WTC11 (cell line): ENCODE measurements at regions not wholly inside any gene's neighbourhood (a gene's known extent, or its start where the extent isn't known, plus 50 kb on each side); places are given as distances from the start of the nearest gene placed in this dataset.

Experiments
- ATAC-seq: fragments of 200-7000 bp; cut with Tn5 transposase; 2 replicates; pipeline ENCODE4 v1.10.0; 2021; ENCODE audit warnings: mild to moderate bottlenecking, moderate library complexity
- CTCF ChIA-PET: fragments of 300-600 bp; sonication (Branson Sonifier 250); formaldehyde crosslinking; loops from one replicate; lab custom pipeline; 2021; ENCODE audit warnings: antibody characterized with exemption; lab: Charles Lee
- POLR2A ChIA-PET: fragments of 350-600 bp; sonication (Branson Sonifier 250); formaldehyde crosslinking; loops from one replicate; lab custom pipeline; 2021; ENCODE audit warnings: antibody characterized with exemption; lab: Charles Lee
- DNase-seq: peaks from one replicate; pipeline ENCODE4 v3.0.0; 2021; ENCODE audit warnings: low spot score
- H3K27ac Mint-ChIP-seq: 2 replicates; pipeline ENCODE4 v1.8.0; 2021; ENCODE audit warnings: mixed read lengths
- H3K27me3 Mint-ChIP-seq: 2 replicates; pipeline ENCODE4 v1.8.0; 2021; ENCODE audit warnings: low read depth, mild to moderate bottlenecking, moderate library complexity, mixed read lengths
- H3K36me3 Mint-ChIP-seq: 2 replicates; pipeline ENCODE4 v1.8.0; 2021; ENCODE audit warnings: mixed read lengths
- H3K4me1 Mint-ChIP-seq: 2 replicates; pipeline ENCODE4 v1.8.0; 2022; ENCODE audit warnings: mixed read lengths
- H3K4me3 Mint-ChIP-seq: 2 replicates; pipeline ENCODE4 v1.8.0; 2021; ENCODE audit warnings: mild to moderate bottlenecking, moderate library complexity, mixed read lengths
- H3K9me3 Mint-ChIP-seq: 2 replicates; pipeline ENCODE4 v1.8.0; 2021; ENCODE audit warnings: mixed read lengths
- ATF1 ChIP-seq: sonication (generic); formaldehyde crosslinking; IDR thresholded peaks from 2 replicates; pipeline ENCODE4 v1.8.1; 2023; ENCODE audit warnings: mild to moderate bottlenecking, moderate library complexity, missing genetic modification reagents
- CTCF ChIP-seq: fragments of 200-600 bp; IDR thresholded peaks from 2 replicates; pipeline ENCODE4 v1.8.0; 2022; ENCODE audit warnings: antibody characterized with exemption
- ELF4 ChIP-seq: sonication (generic); formaldehyde crosslinking; IDR thresholded peaks from 2 replicates; pipeline ENCODE4 v1.8.1; 2022; ENCODE audit warnings: low read depth, mild to moderate bottlenecking, moderate library complexity, missing genetic modification reagents
- ERG ChIP-seq: fragments of 250-450 bp; sonication (Bioruptor Pico); IDR thresholded peaks from 2 replicates; pipeline ENCODE4 v1.8.0; 2021; ENCODE audit warnings: mild to moderate bottlenecking
- ESRRA ChIP-seq: sonication (generic); formaldehyde crosslinking; IDR thresholded peaks from 2 replicates; pipeline ENCODE4 v1.8.1; 2022; ENCODE audit warnings: mild to moderate bottlenecking, missing genetic modification reagents, borderline replicate concordance
- ETV6 ChIP-seq: sonication (generic); formaldehyde crosslinking; IDR thresholded peaks from 2 replicates; pipeline ENCODE4 v1.8.1; 2022; ENCODE audit warnings: mild to moderate bottlenecking, missing genetic modification reagents
- MYBL2 ChIP-seq: sonication (generic); formaldehyde crosslinking; IDR thresholded peaks from 2 replicates; pipeline ENCODE4 v1.8.1; 2023; ENCODE audit warnings: mild to moderate bottlenecking, moderate library complexity, missing genetic modification reagents
- NFE2L1 ChIP-seq: sonication (generic); formaldehyde crosslinking; IDR thresholded peaks from 2 replicates; pipeline ENCODE4 v1.8.1; 2023; ENCODE audit warnings: missing genetic modification reagents
- NFYB ChIP-seq: sonication (generic); formaldehyde crosslinking; conservative IDR thresholded peaks from 2 replicates; pipeline ENCODE4 v1.8.0; 2022; ENCODE audit warnings: low read depth, missing genetic modification reagents
- OVOL2 ChIP-seq: fragments of 250-450 bp; sonication (Bioruptor Pico); IDR thresholded peaks from 2 replicates; pipeline ENCODE4 v1.9.0; 2021; ENCODE audit warnings: mild to moderate bottlenecking, borderline replicate concordance
- SMAD3 ChIP-seq: sonication (generic); formaldehyde crosslinking; IDR thresholded peaks from 2 replicates; pipeline ENCODE4 v1.8.0; 2022; ENCODE audit warnings: missing genetic modification reagents, mild to moderate bottlenecking, borderline replicate concordance
- TP53 ChIP-seq: sonication (generic); formaldehyde crosslinking; IDR thresholded peaks from 2 replicates; pipeline ENCODE4 v1.8.1; 2023; ENCODE audit warnings: mild to moderate bottlenecking, missing genetic modification reagents
- ZNF138 ChIP-seq: sonication (generic); formaldehyde crosslinking; conservative IDR thresholded peaks from 2 replicates; pipeline ENCODE4 v1.8.1; 2022; ENCODE audit warnings: mild to moderate bottlenecking, moderate library complexity, missing genetic modification reagents
- ZNF416 ChIP-seq: fragments of 250-450 bp; sonication (Bioruptor Pico); IDR thresholded peaks from 2 replicates; pipeline ENCODE4 v1.9.0; 2021; ENCODE audit warnings: mild to moderate bottlenecking, inconsistent platforms
- ZNF423 ChIP-seq: fragments of 250-450 bp; sonication (Bioruptor Pico); IDR thresholded peaks from 2 replicates; pipeline ENCODE4 v2.1.2; 2022; ENCODE audit warnings: mild to moderate bottlenecking, moderate library complexity
- ZNF671 ChIP-seq: fragments of 250-450 bp; sonication (Bioruptor Pico); IDR thresholded peaks from 2 replicates; pipeline ENCODE4 v1.8.0; 2021; ENCODE audit warnings: mild to moderate bottlenecking
- TF ChIP-seq, protein P1 (sequence below): fragments of 250-450 bp; sonication (Bioruptor Pico); IDR thresholded peaks from 2 replicates; pipeline ENCODE4 v2.1.2; 2022; ENCODE audit warnings: mild to moderate bottlenecking, moderate library complexity
- TF ChIP-seq, protein P2 (sequence below): sonication (generic); formaldehyde crosslinking; IDR thresholded peaks from 2 replicates; pipeline ENCODE4 v1.8.1; 2022; ENCODE audit warnings: low read depth, mild to moderate bottlenecking, moderate library complexity, missing genetic modification reagents, borderline replicate concordance
- TF ChIP-seq, protein P3 (sequence below): sonication (generic); formaldehyde crosslinking; IDR thresholded peaks from 2 replicates; pipeline ENCODE4 v1.8.0; 2023; ENCODE audit warnings: mild to moderate bottlenecking, missing genetic modification reagents

GRCh38 chr7:109206196-109206595 is 636.5 kb downstream of the DNAJB9 start:
- H3K27ac Mint-ChIP-seq = no peak overlapping the region
- TF ChIP-seq ZNF671 = no peak
- no peaks in the 10 kb centered on the region; the same call in 1 of the 2 replicates for H3K36me3 Mint-ChIP-seq
- no peaks in the 10 kb centered on the region for H3K4me1 Mint-ChIP-seq
- H3K27me3 Mint-ChIP-seq = no peaks in the 10 kb centered on the region; the same call in 1 of the 2 replicates
- peaks cover 36% of the 10 kb centered on the region for H3K9me3 Mint-ChIP-seq
- ChIA-PET CTCF (interaction anchor here (0.6 to 1.0 kb wide), 6 partner anchors 9 to 29 kb away, joined by 3 to 5 read pairs (median 3); no protein-coding TSS in a partner anchor), POLR2A (no interaction called here)
- no peak overlapping the region for H3K4me3 Mint-ChIP-seq
- ATAC-seq = peak; percentile 58; the same call in 1 of the 2 replicates
- DNase-seq = no peak

DNA sequence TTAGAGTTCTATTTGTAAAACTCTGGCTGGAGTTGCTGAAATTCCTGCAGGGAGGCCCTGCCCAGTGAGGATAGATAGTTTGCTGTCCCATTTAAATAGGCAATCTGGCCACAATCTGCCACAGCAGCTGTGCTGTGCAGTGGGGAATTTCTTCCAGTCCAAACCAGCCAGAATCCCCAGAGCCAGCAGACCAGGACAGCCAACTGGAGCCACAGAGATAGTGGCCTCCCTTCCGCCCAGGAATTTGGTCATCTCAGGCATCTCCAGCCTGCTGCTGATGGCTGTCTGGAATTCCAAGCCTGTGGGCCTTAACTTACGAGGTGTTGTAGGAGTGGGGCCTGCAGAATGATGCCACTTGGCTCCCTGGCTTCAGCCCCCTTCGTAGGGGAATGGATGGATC is 643.4 kb downstream of the DNAJB9 start:
- peaks cover 5% of the 10 kb centered on the region for H3K9me3 Mint-ChIP-seq
- H3K4me1 Mint-ChIP-seq = peaks cover 7% of the 10 kb centered on the region
- no peaks in the 10 kb centered on the region for H3K36me3 Mint-ChIP-seq
- CTCF ChIA-PET = no interaction called here
- TF ChIP-seq, protein P1, sequence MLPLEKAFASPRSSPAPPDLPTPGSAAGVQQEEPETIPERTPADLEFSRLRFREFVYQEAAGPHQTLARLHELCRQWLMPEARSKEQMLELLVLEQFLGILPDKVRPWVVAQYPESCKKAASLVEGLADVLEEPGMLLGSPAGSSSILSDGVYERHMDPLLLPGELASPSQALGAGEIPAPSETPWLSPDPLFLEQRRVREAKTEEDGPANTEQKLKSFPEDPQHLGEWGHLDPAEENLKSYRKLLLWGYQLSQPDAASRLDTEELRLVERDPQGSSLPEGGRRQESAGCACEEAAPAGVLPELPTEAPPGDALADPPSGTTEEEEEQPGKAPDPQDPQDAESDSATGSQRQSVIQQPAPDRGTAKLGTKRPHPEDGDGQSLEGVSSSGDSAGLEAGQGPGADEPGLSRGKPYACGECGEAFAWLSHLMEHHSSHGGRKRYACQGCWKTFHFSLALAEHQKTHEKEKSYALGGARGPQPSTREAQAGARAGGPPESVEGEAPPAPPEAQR (CRISPR knock-in tag) = no peak
- TF ChIP-seq ELF4 (CRISPR knock-in tag) (no peak), TP53 (CRISPR knock-in tag) (no peak), NFE2L1 (CRISPR knock-in tag) (no peak), ERG (CRISPR knock-in tag) (no peak), ZNF416 (CRISPR knock-in tag) (no peak), OVOL2 (CRISPR knock-in tag) (no peak), ETV6 (CRISPR knock-in tag) (no peak), ESRRA (CRISPR knock-in tag) (no peak), CTCF (no peak), ZNF138 (CRISPR knock-in tag) (no peak), NFYB (CRISPR knock-in tag) (no peak), MYBL2 (CRISPR knock-in tag) (no peak), ATF1 (CRISPR knock-in tag) (no peak), ZNF423 (CRISPR knock-in tag) (no peak), SMAD3 (no peak)
- TF ChIP-seq, protein P2, sequence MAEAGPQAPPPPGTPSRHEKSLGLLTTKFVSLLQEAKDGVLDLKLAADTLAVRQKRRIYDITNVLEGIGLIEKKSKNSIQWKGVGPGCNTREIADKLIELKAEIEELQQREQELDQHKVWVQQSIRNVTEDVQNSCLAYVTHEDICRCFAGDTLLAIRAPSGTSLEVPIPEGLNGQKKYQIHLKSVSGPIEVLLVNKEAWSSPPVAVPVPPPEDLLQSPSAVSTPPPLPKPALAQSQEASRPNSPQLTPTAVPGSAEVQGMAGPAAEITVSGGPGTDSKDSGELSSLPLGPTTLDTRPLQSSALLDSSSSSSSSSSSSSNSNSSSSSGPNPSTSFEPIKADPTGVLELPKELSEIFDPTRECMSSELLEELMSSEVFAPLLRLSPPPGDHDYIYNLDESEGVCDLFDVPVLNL (CRISPR knock-in tag) = no peak
- TF ChIP-seq, protein P3, sequence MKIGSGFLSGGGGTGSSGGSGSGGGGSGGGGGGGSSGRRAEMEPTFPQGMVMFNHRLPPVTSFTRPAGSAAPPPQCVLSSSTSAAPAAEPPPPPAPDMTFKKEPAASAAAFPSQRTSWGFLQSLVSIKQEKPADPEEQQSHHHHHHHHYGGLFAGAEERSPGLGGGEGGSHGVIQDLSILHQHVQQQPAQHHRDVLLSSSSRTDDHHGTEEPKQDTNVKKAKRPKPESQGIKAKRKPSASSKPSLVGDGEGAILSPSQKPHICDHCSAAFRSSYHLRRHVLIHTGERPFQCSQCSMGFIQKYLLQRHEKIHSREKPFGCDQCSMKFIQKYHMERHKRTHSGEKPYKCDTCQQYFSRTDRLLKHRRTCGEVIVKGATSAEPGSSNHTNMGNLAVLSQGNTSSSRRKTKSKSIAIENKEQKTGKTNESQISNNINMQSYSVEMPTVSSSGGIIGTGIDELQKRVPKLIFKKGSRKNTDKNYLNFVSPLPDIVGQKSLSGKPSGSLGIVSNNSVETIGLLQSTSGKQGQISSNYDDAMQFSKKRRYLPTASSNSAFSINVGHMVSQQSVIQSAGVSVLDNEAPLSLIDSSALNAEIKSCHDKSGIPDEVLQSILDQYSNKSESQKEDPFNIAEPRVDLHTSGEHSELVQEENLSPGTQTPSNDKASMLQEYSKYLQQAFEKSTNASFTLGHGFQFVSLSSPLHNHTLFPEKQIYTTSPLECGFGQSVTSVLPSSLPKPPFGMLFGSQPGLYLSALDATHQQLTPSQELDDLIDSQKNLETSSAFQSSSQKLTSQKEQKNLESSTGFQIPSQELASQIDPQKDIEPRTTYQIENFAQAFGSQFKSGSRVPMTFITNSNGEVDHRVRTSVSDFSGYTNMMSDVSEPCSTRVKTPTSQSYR (CRISPR knock-in tag) = no peak
- TF ChIP-seq, all 79 proteins: peak for 0
- Mint-ChIP-seq H3K27me3 (no peaks in the 10 kb centered on the region), H3K4me3 (no peak overlapping the region), H3K27ac (no peak overlapping the region)
- POLR2A ChIA-PET = no interaction called here
- DNase-seq = no peak
- ATAC-seq = no peak
